IMR-90 (cell line): ENCODE measurements at regions not wholly inside any gene's neighbourhood (a gene's known extent, or its start where the extent isn't known, plus 50 kb on each side); places are given as distances from the start of the nearest gene placed in this dataset.

Experiments used
- ATAC-seq: fragments of 200-7000 bp; cut with Tn5 transposase; 2 replicates; pipeline ENCODE4 v1.9.1; 2020; ENCODE audit warnings: low read depth, mild to moderate bottlenecking, moderate library complexity
- BruUV-seq: library from RNA; stranded (reverse); fragments of 400-500 nt; replicated peaks from 2 replicates; lab custom pipeline; 2021; lab: Mats Ljungman, UMichigan
- CTCF ChIA-PET: fragments of 300-600 bp; formaldehyde crosslinking; extraction: SDS; loops from one replicate; lab custom pipeline; 2021; ENCODE audit warnings: antibody characterized with exemption; lab: Yijun Ruan, JAX
- POLR2A ChIA-PET: fragments of 300-600 bp; sonication (Branson Sonifier 250); formaldehyde crosslinking; loops from one replicate; lab custom pipeline; 2022; ENCODE audit warnings: antibody characterized with exemption; ENCODE audit not compliant: unreplicated experiment; lab: Charles Lee
- DNase-seq: peaks from one replicate; pipeline ENCODE4 v3.0.0; 2013
- H2AFZ ChIP-seq: replicated peaks from 2 replicates; pipeline ENCODE3; 2013; ENCODE audit warnings: low read length, mild to moderate bottlenecking; ENCODE audit not compliant: poor library complexity
- H2AK5ac ChIP-seq: 2 replicates; pipeline ENCODE4 v1.6.1; 2013; ENCODE audit warnings: low read depth, low read length, inconsistent platforms
- H2AK9ac ChIP-seq: replicated peaks from 2 replicates; pipeline ENCODE3; 2013; ENCODE audit warnings: mild to moderate bottlenecking, low read depth, low read length, moderate library complexity; ENCODE audit not compliant: poor library complexity
- H2BK120ac ChIP-seq: 2 replicates; pipeline ENCODE4 v1.6.1; 2013; ENCODE audit warnings: low read depth, low read length, inconsistent platforms
- H2BK15ac ChIP-seq: 3 replicates; pipeline ENCODE4 v1.6.1; 2013; ENCODE audit warnings: low read depth, low read length, inconsistent platforms
- H2BK20ac ChIP-seq: 2 replicates; pipeline ENCODE4 v1.6.1; 2013; ENCODE audit warnings: low read depth, mild to moderate bottlenecking, inconsistent platforms, low read length, moderate library complexity
- H2BK5ac ChIP-seq: 2 replicates; pipeline ENCODE4 v1.6.1; 2013; ENCODE audit warnings: mild to moderate bottlenecking, low read depth, low read length, inconsistent platforms; ENCODE audit not compliant: poor library complexity, severe bottlenecking
- H3K14ac ChIP-seq: replicated peaks from 2 replicates; pipeline ENCODE4 v1.6.1; 2013; ENCODE audit warnings: low read depth, low read length, inconsistent platforms
- H3K18ac ChIP-seq: 2 replicates; pipeline ENCODE4 v1.6.1; 2013; ENCODE audit warnings: low read depth, low read length, control low read depth
- H3K23ac ChIP-seq: 2 replicates; pipeline ENCODE4 v1.6.1; 2013; ENCODE audit warnings: low read depth, low read length, inconsistent platforms
- H3K27ac ChIP-seq: 2 replicates; pipeline ENCODE4 v1.5.1; 2013; ENCODE audit warnings: mild to moderate bottlenecking, control low read depth, low read length; ENCODE audit not compliant: insufficient read depth
- H3K27me3 ChIP-seq: 2 replicates; pipeline ENCODE4 v1.6.1; 2013; ENCODE audit warnings: low read length; ENCODE audit not compliant: control insufficient read depth, insufficient read depth
- H3K36me3 ChIP-seq: 2 replicates; pipeline ENCODE4 v1.6.1; 2013; ENCODE audit warnings: low read length, mixed read lengths; ENCODE audit not compliant: control insufficient read depth, insufficient read depth
- H3K4ac ChIP-seq: 2 replicates; pipeline ENCODE4 v1.6.1; 2013; ENCODE audit warnings: low read depth, low read length, inconsistent platforms
- H3K4me1 ChIP-seq: 2 replicates; pipeline ENCODE4 v1.6.1; 2013; ENCODE audit warnings: low read length, mixed read lengths; ENCODE audit not compliant: control insufficient read depth, insufficient read depth
- H3K4me2 ChIP-seq: 2 replicates; pipeline ENCODE4 v1.6.1; 2013; ENCODE audit warnings: low read depth, mild to moderate bottlenecking, control low read depth, low read length, moderate library complexity
- H3K4me3 ChIP-seq: 2 replicates; pipeline ENCODE4 v1.5.1; 2013; ENCODE audit warnings: low read depth, mild to moderate bottlenecking, control low read depth, low read length, moderate library complexity; ENCODE audit not compliant: insufficient read depth
- H3K56ac ChIP-seq: 2 replicates; pipeline ENCODE4 v1.6.1; 2013; ENCODE audit warnings: low read length, inconsistent platforms; ENCODE audit not compliant: insufficient read depth; ENCODE audit errors: extremely low read depth
- H3K79me1 ChIP-seq, 2 experiments: 2 replicates each; pipeline ENCODE4 v1.6.1; 2013; ENCODE audit warnings: low read length in 2 of 2, inconsistent platforms in 1 of 2, low read depth in 1 of 2
- H3K9ac ChIP-seq: 2 replicates; pipeline ENCODE4 v1.6.1; 2013; ENCODE audit warnings: low read depth, low read length, control low read depth
- H3K9me1 ChIP-seq: 2 replicates; pipeline ENCODE4 v1.6.1; 2013; ENCODE audit warnings: low read length, inconsistent platforms; ENCODE audit not compliant: insufficient read depth
- H3K9me3 ChIP-seq: 2 replicates; pipeline ENCODE4 v1.6.1; 2013; ENCODE audit warnings: low read length; ENCODE audit not compliant: control insufficient read depth, insufficient read depth
- H4K20me1 ChIP-seq: 2 replicates; pipeline ENCODE4 v1.6.1; 2013; ENCODE audit warnings: low read length, inconsistent platforms; ENCODE audit not compliant: insufficient read depth
- H4K5ac ChIP-seq: 2 replicates; pipeline ENCODE4 v1.6.1; 2013; ENCODE audit warnings: mild to moderate bottlenecking, low read depth, low read length, control low read depth
- H4K8ac ChIP-seq, 2 experiments: 2 replicates each; pipeline ENCODE4 v1.6.1; 2013; ENCODE audit warnings: low read depth in 2 of 2, low read length in 2 of 2, control low read depth in 1 of 2, inconsistent platforms in 1 of 2
- H4K91ac ChIP-seq: 2 replicates; pipeline ENCODE4 v1.6.1; 2013; ENCODE audit warnings: low read depth, low read length, inconsistent platforms; ENCODE audit not compliant: insufficient read depth
- CEBPB ChIP-seq: IDR thresholded peaks from 2 replicates; pipeline ENCODE4 v1.6.1; 2012; ENCODE audit warnings: low read depth, low read length, improper control_type of control experiment
- MAFK ChIP-seq: IDR thresholded peaks from 2 replicates; pipeline ENCODE4 v1.6.1; 2012; ENCODE audit warnings: low read depth, low read length, improper control_type of control experiment
- whole genome bisulfite sequencing, 2 experiments: methylation state at CpG; one replicate each; pipeline versions ENCODE4 v1.1.5 to v1.1.7; 2013; ENCODE audit warnings: missing lambda C conversion rate in 2 of 2; ENCODE audit not compliant: insufficient read length in 1 of 2; ENCODE audit errors: extremely low coverage in 2 of 2; 5-methylcytosine and 5-hydroxymethylcytosine counted together
- dilution Hi-C: fragments of 300-500 bp; cut with HindIII; formaldehyde crosslinking; loops from one replicate; pipeline ENCODE4 v1.14.3; 2018; ENCODE audit warnings: low sequenced_read_pairs; ENCODE audit not compliant: unreplicated experiment
- in situ Hi-C: fragments of 300-500 bp; cut with MboI; formaldehyde crosslinking; loops from 3 replicates; pipeline ENCODE4 v1.14.3; 2019; ENCODE audit warnings: low sequenced_read_pairs, inconsistent platforms, mixed read lengths
- intact Hi-C: fragments of 100-400 bp; cut with micrococcal nuclease; formaldehyde crosslinking; loops from 2 replicates; pipeline ENCODE4 v1.10.0; 2022

- H3K4me3 ChIP-seq: no peak overlapping the region
- H2AFZ ChIP-seq: no peak overlapping the region
- no peaks in the 10 kb centered on the region for H3K27me3 ChIP-seq
- no peaks in the 10 kb centered on the region; the same call in 1 of the 2 replicates for H3K4me1 ChIP-seq
- CTCF ChIA-PET: interaction anchor here (0.6 kb wide), 1 partner anchor 161 kb away, joined by 3 read pairs; no protein-coding TSS in a partner anchor
- TF ChIP-seq MAFK (no peak), CEBPB (no peak)
- POLR2A ChIA-PET: no interaction called here
- dilution Hi-C loops: no loop called here
- H4K91ac ChIP-seq: no peak overlapping the region
- no peaks in the 10 kb centered on the region for H3K36me3 ChIP-seq
- no peaks in the 10 kb centered on the region for H4K20me1 ChIP-seq
- H3K14ac ChIP-seq: no peak overlapping the region
- H3K4me2 ChIP-seq: no peak overlapping the region
- WGBS, 2 experiments: no CpG with 5 or more reads among the region's 1 CpG
- H2BK15ac ChIP-seq: no peak overlapping the region
- H3K9me1 ChIP-seq: no peaks in the 10 kb centered on the region
- H3K4ac ChIP-seq: no peak overlapping the region
- DNase-seq: peak; percentile 79
- H3K9ac ChIP-seq: no peak overlapping the region
- no TSS peak for BruUV-seq
- H4K5ac ChIP-seq: peak overlapping the region; percentile 7; the same call in 1 of the 2 replicates
- no peak overlapping the region for H3K56ac ChIP-seq
- H2AK9ac ChIP-seq: no peak overlapping the region
- H3K18ac ChIP-seq: no peak overlapping the region; the same call in 1 of the 2 replicates
- peak overlapping the region; percentile 4 for H2BK5ac ChIP-seq
- no peak overlapping the region for H4K8ac ChIP-seq
- intact Hi-C loops: no loop called here
- no peak overlapping the region for H2BK120ac ChIP-seq
- no peak overlapping the region for H2AK5ac ChIP-seq
- in situ Hi-C loops: no loop called here
- no peak overlapping the region for H3K23ac ChIP-seq
- no peaks in the 10 kb centered on the region for H3K79me1 ChIP-seq
- H3K9me3 ChIP-seq: no peaks in the 10 kb centered on the region
- peak; percentile 60 for ATAC-seq
- no peak overlapping the region for H3K27ac ChIP-seq
- no peak overlapping the region for H2BK20ac ChIP-seq
Measured at GRCh38 chr9:105026451-105026850, 98.5 kb upstream of the ABCA1 start.
